AG04449 (cell line): ENCODE measurements at regions not wholly inside any gene's neighbourhood (a gene's known extent, or its start where the extent isn't known, plus 50 kb on each side); places are given as distances from the start of the nearest gene placed in this dataset.
"Not testable (repeated sequence)": the region's sequence is repeated elsewhere in the genome, so short reads cannot be mapped to it uniquely, and the experiment has no call there.

Source experiments
- CTCF ChIA-PET: fragments of 350-600 bp; formaldehyde crosslinking; extraction: SDS; loops from one replicate; lab custom pipeline; 2021; ENCODE audit warnings: antibody characterized with exemption; lab: Yijun Ruan, JAX
- POLR2A ChIA-PET: fragments of 400-600, 350-600 bp; formaldehyde crosslinking; extraction: SDS; loops from one replicate; lab custom pipeline; 2020; ENCODE audit warnings: antibody characterized with exemption, inconsistent platforms; lab: Yijun Ruan, JAX
- DNase-seq: peaks from one replicate; pipeline ENCODE4 v3.0.0-alpha.2; 2010; ENCODE audit warnings: low read depth, low spot score
- H3K4me3 ChIP-seq: 2 replicates; pipeline ENCODE4 v1.5.1; 2011; ENCODE audit warnings: low read depth, mild to moderate bottlenecking, control low read depth, low read length
- TF ChIP-seq, protein P1 (sequence below): IDR thresholded peaks from one replicate; pipeline ENCODE4 v1.5.1; 2011; ENCODE audit warnings: mild to moderate bottlenecking, moderate library complexity, low read length, control low read depth, inconsistent platforms; ENCODE audit not compliant: insufficient read depth; ENCODE audit errors: missing control alignments

- ChIA-PET CTCF (no interaction called here), POLR2A (no interaction called here)
- no peak for DNase-seq
- TF ChIP-seq, protein P1, sequence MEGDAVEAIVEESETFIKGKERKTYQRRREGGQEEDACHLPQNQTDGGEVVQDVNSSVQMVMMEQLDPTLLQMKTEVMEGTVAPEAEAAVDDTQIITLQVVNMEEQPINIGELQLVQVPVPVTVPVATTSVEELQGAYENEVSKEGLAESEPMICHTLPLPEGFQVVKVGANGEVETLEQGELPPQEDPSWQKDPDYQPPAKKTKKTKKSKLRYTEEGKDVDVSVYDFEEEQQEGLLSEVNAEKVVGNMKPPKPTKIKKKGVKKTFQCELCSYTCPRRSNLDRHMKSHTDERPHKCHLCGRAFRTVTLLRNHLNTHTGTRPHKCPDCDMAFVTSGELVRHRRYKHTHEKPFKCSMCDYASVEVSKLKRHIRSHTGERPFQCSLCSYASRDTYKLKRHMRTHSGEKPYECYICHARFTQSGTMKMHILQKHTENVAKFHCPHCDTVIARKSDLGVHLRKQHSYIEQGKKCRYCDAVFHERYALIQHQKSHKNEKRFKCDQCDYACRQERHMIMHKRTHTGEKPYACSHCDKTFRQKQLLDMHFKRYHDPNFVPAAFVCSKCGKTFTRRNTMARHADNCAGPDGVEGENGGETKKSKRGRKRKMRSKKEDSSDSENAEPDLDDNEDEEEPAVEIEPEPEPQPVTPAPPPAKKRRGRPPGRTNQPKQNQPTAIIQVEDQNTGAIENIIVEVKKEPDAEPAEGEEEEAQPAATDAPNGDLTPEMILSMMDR: no peak
- H3K4me3 ChIP-seq: no peak overlapping the region
Measured at GRCh38 chr3:87435926-87436620, 159.7 kb upstream of the POU1F1 start.

DNA sequence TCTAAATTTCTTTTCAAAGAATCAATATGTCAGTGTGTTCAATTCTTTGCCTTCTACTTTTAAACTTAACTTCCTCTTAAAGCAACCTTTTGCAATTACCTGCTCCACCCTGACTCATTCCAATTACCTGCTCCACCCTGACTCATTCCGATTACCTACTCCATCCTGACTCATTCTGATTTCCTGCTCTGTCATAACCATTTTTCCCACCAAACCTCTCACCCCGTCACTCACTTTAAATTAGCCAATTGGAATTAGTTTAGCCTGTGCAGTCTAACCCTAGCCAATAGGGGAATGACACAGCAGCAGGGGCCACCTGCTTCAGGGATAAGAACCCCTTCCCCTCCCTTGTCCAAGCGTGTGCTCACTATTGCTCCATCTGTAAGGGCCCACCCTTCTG lies 157.1 kb upstream of the POU1F1 start:
- CTCF ChIA-PET, H3K4me3 ChIP-seq, DNase-seq, POLR2A ChIA-PET: not testable (repeated sequence)

- ChIA-PET CTCF (no interaction called here), POLR2A (no interaction called here)
- H3K4me3 ChIP-seq: no peak overlapping the region
- TF ChIP-seq, protein P1: no peak
- no peak for DNase-seq
Measured at GRCh38 chr3:87426918-87427317, 150.5 kb upstream of the POU1F1 start.

DNA sequence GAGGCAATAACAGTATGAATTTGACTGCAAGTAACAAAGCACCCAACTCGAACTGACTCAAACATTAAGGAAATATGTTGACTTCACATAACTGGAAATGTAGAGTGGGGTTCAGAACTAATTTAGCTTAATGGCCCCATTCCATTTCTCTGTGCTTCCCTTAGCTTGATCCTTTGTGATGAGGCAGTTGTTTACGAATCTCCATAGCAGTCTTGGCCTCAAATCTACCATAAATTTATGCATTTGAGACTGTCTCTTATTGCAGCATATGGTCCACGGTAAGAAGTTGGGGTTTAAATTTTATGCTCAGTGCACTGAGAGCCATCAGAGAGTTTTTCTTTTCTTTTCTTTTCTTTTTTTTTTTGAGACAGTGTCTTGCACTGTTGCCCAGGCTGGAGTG lies 148.7 kb upstream of the POU1F1 start:
- TF ChIP-seq, protein P1: no peak
- ChIA-PET CTCF (interaction anchor here (0.9 kb wide), 1 partner anchor 127 kb away, joined by 3 read pairs; no protein-coding TSS in a partner anchor), POLR2A (no interaction called here)
- no peak overlapping the region for H3K4me3 ChIP-seq
- no peak for DNase-seq

DNA sequence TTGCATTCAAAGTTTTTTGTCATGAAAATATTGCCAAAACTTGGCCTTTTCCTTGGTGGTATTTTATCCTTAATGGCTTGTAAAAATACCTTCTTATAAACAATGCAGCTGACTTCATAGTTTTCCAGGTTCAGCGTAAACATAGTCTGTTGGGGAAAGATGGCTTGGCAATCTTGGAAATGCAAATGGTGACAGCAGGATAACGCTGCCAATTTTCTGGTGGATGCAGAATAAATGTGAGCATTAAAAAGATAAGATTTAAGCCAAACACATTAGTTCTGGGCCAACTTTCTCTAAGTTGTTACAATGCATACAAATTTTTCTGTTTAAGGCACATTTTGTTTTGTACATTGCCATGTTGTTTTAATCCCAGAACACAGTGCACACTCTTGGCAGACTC lies 147.0 kb upstream of the POU1F1 start:
- TF ChIP-seq, protein P1: no peak

DNA sequence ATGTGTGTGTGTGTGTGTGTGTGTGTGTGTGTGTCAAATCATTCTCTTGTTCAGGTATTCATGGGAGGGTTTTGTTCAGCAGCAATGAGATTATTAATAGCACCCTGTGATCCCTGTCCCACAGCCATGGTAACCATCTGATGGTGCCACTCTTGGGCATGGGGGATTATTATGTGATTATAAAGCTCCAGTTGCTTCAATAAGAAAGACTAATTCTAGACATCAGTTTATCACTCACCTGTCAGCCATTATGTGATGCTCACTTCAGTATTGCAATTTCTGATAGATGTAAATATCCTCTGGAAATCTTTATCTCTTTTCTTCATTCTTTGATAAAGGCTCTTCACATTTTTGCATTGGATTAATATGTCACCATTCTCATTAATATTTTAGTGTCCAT lies 145.9 kb upstream of the POU1F1 start:
- TF ChIP-seq, protein P1: no peak
- ChIA-PET CTCF (no interaction called here), POLR2A (no interaction called here)
- no peak for DNase-seq
- no peak overlapping the region for H3K4me3 ChIP-seq

More for the DNA sequence above, 147.0 kb upstream of the POU1F1 start:
- POLR2A ChIA-PET: no interaction called here
- no peak overlapping the region for H3K4me3 ChIP-seq
- DNase-seq: no peak
- CTCF ChIA-PET: no interaction called here

DNA sequence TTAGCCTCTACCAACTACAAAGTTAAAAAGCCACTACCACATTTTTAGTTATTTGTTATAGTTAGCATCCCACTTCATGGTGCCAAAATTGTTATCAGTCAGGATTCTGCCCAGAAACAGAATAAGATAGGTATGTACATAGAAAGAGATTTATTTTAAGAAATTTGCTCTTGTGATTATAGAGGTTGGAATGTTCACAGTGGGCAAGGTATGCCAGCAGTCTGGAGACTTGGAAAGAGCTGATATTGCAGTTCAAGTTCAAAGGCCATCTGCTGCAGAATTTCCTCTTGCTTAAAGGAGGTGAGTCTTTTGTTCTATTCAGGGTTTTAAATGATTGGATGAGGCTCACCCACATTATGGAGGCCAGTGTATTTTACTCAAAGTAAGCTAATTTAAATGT lies 143.8 kb upstream of the POU1F1 start:
- H3K4me3 ChIP-seq: no peak overlapping the region
- CTCF ChIA-PET: interaction anchor here (1.4 kb wide), 1 partner anchor 69 kb away, joined by 6 read pairs; no protein-coding TSS in a partner anchor
- POLR2A ChIA-PET: no interaction called here
- no peak for DNase-seq
- TF ChIP-seq, protein P1: no peak
